DMS53 treated with DMSO at 0.1 percent for 48 hours (cell line): ENCODE measurements at regions not wholly inside any gene's neighbourhood (a gene's known extent, or its start where the extent isn't known, plus 50 kb on each side); places are given as distances from the start of the nearest gene placed in this dataset.
"Not testable (repeated sequence)": the region's sequence is repeated elsewhere in the genome, so short reads cannot be mapped to it uniquely, and the experiment has no call there.

Source experiments
- DNase-seq: peaks from one replicate; lab custom pipeline; 2025; ENCODE audit not compliant: unreplicated experiment; lab: John Stamatoyannopoulos, UW

- DNase-seq, result no peak
These were observed 301.5 kb upstream of the FBXO33 start for GRCh38 chr14:39733741-39734140.

DNA sequence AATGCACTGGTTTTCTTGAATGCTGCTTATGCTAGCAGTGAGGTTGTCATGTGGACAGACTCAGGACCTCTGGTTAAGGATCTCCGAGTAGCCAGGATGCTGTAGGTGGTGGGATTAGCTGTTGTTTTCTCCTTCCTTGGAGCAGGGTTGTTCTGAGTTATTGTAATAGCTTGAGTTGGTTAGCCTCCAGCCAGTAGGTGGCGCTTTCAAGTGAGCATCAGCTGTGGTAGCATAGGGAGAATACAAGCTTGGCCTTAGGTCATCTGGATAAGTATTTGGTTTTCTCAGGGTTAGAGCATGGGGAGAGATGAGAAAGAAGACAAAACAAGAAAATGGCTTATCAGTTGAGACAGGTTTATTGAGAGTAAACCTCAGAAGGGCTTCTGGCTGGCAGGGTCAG, 299.7 kb upstream of the FBXO33 start:
- no peak for DNase-seq

DNA sequence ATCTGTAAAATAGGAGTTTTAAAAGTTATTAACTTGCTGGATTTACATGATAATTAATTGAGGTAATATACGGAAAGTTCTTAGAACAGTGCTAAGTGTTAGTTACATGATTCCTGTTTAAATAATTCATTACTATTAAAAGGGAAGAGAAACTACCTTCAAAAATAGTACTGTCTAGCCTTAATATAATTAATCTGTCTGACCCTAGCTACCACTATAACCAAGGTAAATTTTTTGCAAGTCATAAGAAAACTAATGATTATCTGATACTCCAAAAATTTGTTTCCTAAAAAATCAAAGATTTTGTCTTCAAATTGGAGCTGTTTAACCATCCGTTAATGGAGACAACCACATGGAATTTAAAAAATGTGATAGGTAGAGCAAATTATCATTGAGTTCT, 294.3 kb upstream of the FBXO33 start:
- DNase-seq, result no peak

GRCh38 chr14:39722547-39723273, 290.5 kb upstream of the FBXO33 start:
- no peak for DNase-seq

- DNase-seq, result no peak
These were observed 284.8 kb upstream of the FBXO33 start for GRCh38 chr14:39716987-39717570.

DNA sequence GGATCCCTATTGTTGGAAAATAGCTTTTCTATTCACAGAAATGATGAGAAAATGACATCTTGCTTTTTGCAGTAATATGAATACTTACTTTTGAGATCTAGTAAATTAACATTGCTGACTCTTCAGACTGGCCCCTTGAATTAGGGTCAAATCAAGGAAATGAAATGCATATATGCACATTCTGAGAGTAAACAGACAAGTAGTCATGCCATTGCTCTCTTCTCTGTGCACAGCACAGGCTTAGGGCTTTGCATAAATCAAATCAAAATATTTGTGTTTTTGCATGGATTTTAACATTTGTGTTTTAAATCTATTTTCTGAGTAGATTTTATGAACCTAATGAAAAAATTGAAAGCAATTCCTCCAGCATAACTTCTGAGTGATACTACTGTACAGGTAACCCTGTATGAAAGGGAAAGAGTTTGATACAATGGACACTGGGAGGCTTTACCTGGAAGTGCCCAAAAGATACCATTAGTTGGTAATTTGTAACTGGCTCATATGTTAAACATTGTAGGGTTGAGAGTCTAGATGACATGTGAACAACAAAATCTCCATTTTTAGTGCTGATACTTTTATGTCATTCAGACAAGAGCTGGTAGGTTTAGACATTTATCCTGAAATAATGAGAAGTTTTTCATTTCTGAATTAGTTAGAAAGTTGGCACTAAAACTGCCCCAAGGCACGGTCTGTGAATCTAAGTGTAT, 280.2 kb upstream of the FBXO33 start:
- no peak for DNase-seq

DNA sequence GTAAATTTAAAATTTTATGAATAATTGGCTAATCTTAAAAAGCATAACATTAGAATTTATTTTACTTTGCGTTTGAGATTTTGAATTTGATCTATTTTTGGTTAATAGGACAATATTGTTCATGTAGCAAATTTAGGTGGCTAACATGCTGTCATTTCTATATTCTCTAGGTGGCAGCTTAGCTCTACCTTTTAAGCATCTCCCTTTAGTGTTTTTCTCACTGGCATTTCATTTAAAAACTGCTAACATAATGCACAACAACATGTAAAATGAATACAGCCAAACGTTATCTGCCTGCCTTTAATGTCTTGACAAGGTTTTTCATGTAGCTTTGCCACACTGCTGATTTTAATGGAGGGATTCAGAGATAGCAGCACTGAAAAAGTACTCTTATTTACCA, 272.4 kb upstream of the FBXO33 start:
- DNase-seq, result no peak

DNA sequence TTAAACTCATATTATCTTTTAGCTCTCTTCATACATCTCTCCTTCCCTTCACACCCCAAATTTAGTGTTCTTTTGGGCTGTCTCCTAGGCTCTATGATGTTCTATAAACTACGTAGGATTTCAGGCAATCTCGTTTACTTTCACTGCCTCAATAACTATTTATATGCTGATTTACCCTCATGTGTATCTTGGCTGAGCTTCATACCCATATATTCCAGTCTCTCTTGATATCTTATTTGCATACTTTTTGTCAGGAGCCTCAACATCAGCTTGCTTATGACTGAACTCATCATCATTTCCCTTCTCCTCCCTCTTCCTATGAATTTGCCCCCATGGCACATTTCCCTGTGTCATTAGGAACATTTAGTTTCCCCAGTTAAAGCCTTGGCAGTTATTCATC, 262.1 kb upstream of the FBXO33 start:
- DNase-seq, result no peak

DNA sequence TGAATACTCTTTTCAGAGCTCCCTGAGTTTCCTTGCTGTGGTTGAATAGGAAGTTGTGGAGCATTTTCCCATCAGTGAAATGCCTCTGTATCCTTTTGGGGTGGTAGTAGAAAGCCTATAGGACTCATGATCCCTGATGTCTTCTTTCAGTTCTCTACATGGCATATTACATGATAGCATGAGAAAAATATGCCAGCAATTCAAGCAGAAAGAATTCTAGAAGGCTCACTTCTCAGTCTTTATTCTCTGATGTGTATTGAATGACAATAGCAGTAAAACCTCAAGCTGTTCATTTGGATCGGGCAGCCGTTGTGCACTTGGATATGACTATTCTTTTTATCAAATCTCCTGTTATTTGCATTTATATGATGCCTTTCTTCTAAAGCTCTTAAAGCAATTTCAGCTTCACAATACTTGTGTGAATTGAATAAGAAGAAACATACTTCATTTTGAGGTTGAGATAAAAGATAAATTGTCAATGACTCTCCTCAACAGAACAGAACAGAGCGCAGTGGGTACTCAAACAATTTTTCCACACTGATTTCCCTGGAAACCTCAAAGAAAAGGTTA, 251.5 kb upstream of the FBXO33 start:
- no peak for DNase-seq

DNA sequence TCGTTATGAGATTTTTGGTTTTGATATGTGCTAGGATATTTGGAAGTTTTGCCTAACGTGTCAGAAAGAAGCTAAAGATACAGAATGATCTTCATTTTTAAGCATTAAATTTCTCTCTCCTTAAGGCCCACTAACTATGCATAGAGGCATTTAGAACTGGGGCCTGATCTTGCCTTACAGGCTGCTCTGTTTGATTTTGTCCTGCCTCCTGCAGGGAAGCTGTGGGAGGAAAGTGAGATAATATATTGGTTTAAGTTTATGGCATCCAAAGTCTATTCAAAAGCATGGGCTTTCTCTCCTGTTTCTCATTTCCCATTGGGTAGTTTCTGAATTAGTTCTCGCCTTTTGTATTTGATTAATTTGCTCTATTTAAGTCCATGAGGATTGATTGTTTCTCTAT, 250.3 kb upstream of the FBXO33 start:
- DNase-seq, result no peak

DNA sequence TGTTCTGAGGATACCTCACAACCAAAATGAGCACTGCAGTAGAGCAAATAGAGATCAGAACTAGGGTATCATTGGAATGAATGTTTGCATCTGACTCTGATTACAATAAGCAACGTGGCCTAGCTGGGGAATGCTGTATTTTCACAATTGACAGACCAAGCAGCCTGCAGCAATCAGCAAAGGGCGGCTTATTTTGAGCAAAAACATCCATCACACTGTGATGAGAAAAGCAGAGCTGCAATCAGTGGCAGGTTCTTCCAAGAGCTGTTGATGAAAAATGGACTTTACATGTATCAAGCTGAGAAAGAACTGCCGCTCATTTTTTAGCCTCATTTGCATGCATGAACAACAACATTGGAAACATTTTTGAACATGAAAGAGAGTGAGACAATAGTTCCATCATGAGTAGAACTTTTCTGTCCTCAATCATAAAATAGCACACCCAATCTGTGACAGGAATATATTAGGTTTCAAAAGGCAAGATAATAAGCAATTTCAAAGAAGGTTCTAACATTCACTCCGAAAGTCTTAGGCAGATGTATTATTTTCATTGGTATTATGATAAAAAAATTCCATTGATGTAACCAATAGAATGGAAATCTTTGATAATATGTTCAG, 249.7 kb upstream of the FBXO33 start:
- no peak for DNase-seq

GRCh38 chr14:39680777-39681176, 248.5 kb upstream of the FBXO33 start:
- no peak for DNase-seq

- DNase-seq, result no peak
These were observed 241.5 kb upstream of the FBXO33 start for GRCh38 chr14:39673734-39674133.

DNA sequence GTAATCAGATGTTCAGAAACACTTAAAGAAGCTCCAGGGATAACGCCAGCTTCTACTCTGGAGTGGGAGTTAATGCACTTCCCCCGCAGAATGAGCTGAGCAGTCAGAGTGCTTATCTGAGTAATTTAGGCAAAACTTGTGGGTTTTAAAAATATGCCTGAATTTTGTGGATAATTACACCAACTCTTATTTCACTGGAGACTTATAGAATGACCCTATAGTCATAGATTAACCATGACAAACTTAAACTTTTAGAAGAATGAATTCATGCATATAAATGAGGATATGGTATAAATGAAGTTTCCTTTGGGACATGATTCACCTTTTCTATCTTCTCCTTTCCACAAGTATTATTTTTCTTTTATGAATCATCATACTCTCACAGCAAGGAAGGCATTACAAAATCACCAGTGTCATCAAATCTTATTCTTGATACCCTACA, 241.1 kb upstream of the FBXO33 start:
- DNase-seq, result no peak

- DNase-seq, result no peak
These were observed 236.2 kb upstream of the FBXO33 start for GRCh38 chr14:39668449-39668848.

DNA sequence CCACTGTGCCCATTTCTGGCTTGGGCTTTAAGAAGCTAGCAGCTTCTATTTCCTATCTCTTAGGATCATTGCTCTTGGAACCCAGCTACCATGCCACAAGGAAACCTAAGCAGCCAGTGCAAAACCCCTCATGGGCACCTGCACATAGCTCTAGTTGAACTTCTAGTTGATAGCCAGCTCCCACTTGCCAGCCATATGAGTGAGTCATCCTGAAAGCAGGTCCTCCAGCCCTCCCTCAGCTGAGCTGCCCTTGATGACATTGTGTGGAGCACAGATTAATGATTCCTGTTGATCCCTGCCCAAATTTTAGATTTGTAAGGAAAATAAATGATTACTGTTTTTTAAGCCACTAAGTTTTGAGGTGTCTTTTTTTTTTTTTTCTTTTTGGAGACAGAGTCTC, 234.2 kb upstream of the FBXO33 start:
- no peak for DNase-seq

DNA sequence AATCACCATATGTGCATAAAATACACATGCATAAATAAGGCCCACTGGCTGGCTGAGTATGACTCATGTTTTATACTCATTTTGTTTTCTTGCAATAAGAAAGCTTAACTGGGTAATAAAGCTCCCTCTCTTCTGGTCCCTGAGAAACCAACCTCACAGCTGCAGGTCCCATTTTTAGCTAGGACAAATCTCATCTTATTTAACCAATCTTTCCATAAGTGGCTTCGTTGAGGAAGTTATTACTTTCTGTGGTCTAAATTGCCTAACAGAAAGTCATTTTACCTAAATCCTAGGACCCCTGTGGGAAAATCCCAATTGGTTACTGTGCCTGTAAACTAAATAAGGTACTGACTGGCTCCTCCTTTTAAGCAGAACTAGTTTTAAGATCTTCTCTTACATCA, 232.8 kb upstream of the FBXO33 start:
- no peak for DNase-seq

GRCh38 chr14:39664646-39665045, 232.4 kb upstream of the FBXO33 start:
- no peak for DNase-seq

GRCh38 chr14:39641224-39641623, 209.0 kb upstream of the FBXO33 start:
- DNase-seq, result no peak

DNA sequence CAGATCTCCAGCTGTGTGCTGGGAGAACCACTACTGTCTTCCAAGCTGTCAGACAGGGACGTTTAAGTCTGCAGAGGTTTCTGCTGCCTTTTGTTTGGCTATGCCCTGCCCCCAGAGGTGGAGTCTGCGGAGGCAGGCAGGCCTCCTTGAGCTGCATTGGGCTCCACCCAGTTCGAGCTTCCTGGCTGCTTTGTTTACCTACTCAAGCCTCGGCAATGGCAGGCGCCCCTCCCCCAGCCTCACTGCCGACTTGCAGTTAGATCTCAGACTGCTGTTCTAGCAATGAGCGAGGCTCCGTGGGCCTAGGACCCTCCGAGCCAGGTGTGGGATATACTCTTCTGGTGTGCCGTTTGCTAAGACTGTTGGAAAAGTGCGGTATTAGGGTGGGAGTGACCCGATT, 206.8 kb upstream of the FBXO33 start:
- not testable (repeated sequence) for DNase-seq

DNA sequence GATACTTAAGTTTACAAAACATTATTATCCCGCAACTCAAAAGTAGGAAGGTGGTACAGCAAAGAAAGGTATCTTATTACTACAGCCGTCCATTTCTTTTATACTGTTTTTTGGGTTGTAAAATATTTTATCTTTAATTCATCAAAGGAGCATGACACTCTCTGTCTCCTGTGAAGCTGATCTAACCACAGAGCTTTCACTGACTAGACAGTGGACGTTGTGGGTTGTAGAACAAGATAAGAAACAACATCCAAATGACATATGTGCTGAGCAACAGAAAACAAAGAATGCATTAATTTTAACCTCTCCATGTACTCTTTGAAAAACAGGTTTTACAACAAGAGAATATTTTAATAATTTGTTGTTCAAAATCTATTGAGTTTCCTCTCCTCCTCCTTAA, 195.9 kb upstream of the FBXO33 start:
- no peak for DNase-seq
